Left kidney (tissue), 1 donor: ENCODE measurements at regions not wholly inside any gene's neighbourhood (a gene's known extent, or its start where the extent isn't known, plus 50 kb on each side); places are given as distances from the start of the nearest gene placed in this dataset.
A peak's percentile ranks its signal among the peaks of the same experiment; 100 is the strongest.

Experiments
- DNase-seq: peaks from one replicate; pipeline ENCODE4 v3.0.0-alpha.2; 2013

GRCh38 chr14:97446087-97446486 is 648.9 kb downstream of the VRK1 start:
- DNase-seq, result no peak

DNA sequence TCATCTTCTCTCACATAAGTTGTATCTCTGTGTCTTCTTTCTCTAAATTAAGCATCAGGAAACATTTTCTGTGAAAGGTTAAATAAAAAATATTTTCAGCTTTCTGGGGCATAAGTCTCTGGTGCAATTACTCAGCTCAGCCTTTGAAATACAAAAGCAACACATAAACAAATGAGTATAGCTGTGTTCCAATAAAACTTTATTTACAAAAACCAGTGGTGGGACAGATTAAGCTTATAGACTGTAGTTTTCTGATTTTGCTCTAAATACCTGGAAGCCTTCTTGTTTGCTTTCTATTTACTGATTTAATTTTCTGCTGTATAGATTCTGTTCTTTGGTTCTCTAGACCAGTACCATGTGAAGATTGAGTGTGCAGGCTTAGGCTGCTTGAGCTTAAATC is 655.1 kb downstream of the VRK1 start:
- DNase-seq, result no peak

DNA sequence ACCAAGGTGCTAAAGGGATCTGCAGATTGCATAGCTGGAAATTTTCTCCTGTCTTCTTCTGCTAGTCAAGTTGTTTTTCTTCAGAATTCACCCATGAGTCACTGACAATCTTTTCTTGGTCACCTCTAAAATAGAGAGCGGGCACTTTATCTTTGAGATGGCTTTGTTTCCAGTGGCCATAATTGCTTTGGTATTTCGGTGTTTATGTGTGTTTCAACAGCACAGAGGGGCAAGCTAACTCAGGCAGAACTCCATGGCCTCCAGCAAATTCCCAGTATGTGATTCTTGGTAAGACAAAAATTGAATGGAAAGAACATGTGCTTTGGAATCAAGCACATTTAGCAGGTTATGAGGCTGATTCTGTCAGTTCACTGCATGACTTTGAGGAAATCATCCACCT is 656.8 kb downstream of the VRK1 start:
- DNase-seq, result no peak

DNA sequence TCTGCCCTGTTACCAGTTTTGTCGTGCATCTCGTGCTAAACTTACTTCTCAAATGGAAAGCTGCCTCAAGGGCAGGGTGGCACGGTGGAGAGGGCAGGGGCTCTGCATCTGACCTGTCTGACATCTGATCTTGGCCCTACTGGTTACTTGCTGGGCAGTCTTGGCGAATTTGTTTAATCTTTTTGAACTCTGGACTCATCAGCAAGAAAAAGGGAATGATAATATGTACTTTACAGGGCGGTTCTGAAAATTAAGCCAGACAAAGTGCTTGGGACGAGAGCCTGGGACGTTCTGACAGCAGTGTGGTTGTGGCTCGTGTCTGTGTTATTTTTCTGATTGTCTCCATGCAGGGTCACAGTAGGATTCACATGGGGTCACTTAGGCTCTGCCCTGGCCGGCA is 659.3 kb downstream of the VRK1 start:
- no peak for DNase-seq

DNA sequence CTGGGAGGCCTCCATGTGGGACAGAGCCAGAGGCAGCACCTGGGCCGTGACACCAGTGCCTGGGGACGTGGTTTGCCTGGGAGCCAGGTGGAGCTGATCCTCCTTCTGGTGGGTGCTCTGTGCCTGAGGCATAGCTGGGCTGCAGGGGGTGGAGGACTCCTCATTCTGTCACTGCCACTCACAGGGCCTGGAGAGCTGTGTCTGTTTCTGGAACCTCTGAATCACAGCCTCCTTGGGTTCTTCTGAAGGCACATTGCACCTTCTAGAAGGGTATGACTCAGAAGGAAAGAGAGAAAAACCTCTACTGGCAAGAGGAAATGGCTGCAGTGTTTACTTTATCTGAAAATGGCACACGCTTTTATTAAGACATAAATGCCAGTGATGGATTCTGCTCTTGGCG is 659.8 kb downstream of the VRK1 start:
- DNase-seq, result no peak

DNA sequence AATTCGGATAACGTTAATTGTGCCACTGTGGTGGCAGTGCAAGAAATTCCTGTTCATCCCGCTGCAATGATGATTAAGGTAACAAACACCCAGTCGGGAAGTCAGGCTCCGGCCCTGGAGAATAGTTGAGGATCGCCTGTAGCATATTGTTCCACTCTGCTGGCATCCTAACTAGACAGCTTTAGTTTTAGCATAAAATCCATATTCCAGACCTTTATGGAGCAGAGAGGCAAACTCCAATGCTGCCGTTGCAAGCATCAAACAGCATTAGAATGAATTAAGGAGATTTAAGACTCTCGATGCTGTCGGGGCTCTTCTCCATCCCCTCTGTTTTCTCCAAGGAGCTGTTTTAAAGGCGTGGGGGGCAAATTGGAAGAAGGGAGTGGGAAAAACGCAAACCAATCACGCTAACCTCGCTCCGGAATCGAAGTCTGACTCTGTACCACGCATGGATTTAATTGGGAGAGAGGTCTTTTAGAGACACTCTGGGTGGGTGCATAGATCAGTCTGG is 660.4 kb downstream of the VRK1 start:
- no peak for DNase-seq

GRCh38 chr14:97458255-97458654 is 661.1 kb downstream of the VRK1 start:
- DNase-seq, result no peak

- DNase-seq, result peak; percentile 40
Measured at GRCh38 chr14:97458661-97459579, 661.7 kb downstream of the VRK1 start.

DNA sequence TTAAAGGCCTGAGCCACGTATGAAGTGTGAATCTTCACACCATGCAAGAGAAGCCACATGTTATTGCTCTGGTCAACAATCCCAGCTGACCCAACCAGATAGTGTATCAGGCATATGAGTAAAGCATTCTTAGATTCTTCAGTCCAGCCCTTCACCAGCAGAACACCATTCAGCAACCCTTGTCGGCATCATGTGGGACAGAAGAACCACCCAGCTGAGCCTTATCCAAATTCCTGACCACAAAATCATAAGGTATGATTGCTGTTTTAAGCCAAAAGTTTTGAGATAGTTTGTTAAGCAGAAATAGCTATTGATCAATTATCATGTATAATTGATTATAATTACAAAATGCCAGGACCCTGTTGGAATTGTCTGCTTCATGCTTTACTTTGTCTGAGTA is 664.9 kb downstream of the VRK1 start:
- DNase-seq, result no peak

- no peak for DNase-seq
Measured at GRCh38 chr14:97468220-97468619, 671.0 kb downstream of the VRK1 start.

DNA sequence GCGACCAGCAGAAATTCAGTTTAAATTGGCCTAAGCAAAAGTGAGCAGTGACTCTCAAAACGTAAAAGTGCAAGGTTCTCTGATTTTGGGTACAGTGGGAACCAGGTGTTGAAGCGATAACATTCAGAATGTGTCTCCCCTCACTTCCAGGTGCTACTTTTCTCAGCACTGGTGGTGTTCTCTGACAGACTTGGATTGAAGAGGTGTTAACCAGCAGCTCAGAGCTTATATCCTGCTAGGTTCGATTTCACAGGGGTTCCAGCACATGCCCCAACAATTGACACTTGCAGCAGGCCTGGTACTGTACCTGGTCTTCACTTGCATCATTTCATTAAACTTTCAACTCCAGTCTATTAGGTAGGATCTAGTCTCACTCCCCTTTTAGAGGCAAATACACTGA is 680.2 kb downstream of the VRK1 start:
- no peak for DNase-seq

DNA sequence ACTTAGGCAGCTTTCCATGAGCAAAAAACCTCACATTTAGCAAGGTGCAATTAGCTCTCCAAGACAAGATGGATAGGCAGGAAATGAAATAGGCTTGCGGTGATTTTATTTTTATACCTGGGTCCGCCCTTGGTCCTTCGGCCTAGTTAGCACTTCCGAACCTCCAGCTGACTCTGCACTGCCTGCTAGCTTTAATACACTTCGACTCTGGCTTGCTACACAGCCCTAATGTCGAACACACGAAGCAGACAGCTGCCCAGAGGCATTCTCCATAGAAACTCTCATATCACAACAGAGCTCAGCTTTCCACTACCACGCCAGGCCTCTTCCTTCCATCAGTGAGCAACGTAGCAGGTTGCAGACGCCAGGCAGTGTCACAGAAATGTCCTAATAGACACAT is 688.0 kb downstream of the VRK1 start:
- DNase-seq, result no peak

DNA sequence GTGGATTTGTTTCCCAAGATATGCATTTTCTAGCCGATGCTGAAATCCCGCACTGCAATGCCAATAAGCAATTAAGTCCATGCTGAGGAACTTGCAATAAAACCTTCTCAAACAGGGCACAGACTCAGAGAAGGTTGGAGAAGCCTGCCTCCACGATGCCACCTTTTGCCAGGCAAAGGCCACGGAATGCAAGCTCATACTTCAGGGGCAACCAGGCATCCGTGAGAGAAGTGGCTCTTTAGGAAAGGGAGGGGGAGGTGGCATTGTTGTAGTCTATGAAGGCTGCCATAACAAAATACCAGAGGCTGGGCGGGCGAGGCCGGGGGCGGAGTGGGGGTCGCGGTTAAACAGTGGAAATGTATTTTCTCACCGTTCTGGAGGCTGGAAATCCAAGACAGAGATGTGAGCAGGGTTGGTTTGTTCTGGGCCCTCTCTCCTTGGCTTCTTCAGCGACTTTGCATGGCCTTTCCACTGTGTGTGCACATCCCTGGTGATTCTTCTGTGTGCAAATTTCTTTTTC is 689.5 kb downstream of the VRK1 start:
- no peak for DNase-seq

- DNase-seq, result no peak
Measured at GRCh38 chr14:97489750-97490149, 692.6 kb downstream of the VRK1 start.

- DNase-seq, result no peak
Measured at GRCh38 chr14:97490521-97491070, 693.4 kb downstream of the VRK1 start.

- DNase-seq, result no peak
Measured at GRCh38 chr14:97491697-97492096, 694.5 kb downstream of the VRK1 start.

GRCh38 chr14:97499790-97500481 is 702.8 kb downstream of the VRK1 start:
- DNase-seq, result no peak

DNA sequence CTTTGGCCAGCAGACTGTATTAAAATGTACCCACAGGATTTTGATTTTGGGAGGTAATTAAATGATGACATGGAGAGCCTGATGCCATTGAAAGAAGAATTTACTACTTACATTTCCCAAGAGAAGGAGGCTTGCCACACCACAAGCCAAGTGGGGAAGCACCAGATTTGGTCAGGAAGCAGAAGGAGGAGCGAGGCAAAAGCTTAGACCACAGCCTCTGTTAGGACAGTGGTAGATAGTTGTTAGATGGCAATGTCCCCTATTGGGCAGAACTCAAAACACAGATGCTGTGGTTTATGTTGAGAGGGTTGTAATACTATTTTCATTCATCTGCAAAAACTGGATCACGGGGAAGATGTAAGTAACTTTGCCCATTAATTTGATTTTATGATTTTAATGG is 709.4 kb downstream of the VRK1 start:
- DNase-seq, result no peak

DNA sequence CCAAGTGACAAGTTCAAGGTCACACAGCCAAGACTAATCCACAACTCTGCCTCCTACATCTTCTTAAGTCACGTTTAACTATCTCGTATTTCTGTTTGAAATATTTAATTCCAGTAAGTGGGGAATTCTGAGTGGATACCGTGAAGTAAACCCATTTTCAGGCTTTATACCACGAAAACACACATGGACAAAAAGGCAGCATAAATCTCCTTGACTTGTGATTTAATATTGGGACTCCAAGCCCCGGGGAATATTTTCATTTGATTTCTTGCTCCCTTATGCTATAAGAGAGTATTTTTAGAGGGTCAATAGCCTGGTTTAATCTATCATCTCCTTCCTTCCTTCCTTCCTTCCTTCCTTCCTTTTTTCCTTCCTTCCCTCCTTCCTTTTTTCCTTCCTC is 716.7 kb downstream of the VRK1 start:
- DNase-seq, result no peak

DNA sequence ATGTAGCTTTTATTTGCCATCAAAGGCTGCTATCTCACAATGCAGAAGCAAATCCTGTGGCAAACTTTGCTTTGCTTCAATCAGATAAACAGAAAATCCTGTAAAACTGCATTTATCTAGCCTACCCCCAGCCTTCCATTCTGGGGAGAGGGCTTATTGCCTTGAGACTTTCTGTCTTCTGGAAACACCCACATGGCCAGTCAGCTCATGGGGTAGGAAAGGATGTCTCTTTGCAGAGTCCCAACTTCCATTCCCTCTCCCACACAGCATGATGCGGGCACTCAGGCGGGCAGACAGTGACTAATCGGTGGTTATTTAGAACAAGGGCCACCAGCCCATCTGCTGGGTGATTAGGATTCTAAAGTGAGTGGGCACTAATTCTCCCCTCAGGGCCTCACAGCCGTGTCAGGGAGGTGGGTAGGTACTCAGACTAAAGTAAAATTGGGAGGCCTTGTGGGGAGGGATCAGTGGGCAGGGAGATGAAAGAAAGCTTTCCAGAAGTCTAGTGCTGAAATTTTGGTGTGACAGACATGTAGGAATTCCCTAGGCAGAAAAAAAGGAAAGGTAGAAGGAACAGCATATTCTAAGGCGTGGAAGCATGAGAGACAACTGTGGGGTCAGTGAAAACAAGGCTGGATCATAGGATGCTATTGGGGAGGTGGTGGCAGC is 720.5 kb downstream of the VRK1 start:
- DNase-seq, result no peak

- no peak for DNase-seq
Measured at GRCh38 chr14:97523936-97524335, 726.8 kb downstream of the VRK1 start.

DNA sequence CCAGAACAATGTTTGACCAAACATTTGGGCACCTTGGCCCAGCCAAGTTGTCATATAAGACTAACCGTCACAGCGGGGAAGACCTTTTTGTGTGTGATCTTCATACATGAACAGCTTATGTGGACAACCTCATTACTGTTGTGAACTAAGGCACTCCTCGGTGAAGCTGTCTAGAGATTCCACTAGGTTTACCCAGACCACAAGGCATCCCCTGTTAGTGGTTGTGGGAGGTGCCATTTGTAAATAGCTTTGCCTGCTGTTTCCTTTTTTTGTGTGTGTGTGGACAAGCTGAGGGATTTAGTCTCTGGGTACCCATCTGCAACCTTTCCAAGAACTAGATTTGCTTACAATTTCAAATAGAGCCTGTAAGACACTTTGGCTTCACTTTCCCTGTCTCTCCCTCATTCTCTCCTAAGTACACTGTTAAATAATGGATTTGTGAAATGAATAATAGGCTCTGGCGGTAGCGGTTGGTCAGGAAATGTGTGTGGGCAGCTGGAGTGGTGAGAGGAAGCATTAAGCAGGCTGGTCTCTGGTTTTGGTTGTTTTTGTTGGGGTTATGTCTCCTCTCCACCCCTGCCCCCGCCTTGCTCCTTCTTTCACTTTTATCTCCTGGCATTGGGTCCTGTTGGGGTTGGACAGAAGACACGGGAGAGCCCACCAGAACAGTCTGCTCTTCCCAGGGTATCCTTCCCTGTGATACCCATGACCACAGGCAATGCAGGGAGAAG is 727.6 kb downstream of the VRK1 start:
- no peak for DNase-seq
